A549 (cell line): ENCODE measurements at regions not wholly inside any gene's neighbourhood (a gene's known extent, or its start where the extent isn't known, plus 50 kb on each side); places are given as distances from the start of the nearest gene placed in this dataset.

Experiments used
- CBX8 ChIP-seq: fragments of 200-600 bp; sonication (generic); IDR thresholded peaks from 2 replicates; pipeline ENCODE4 v1.6.1; 2016
- CEBPB ChIP-seq, 2 experiments: fragments of >200 bp in 1 of 2; sonication (Bioruptor Twin) in 1 of 2; formaldehyde crosslinking in 1 of 2; IDR thresholded peaks; 2 replicates each; pipeline ENCODE4 v1.6.1; 2012 to 2016
- CHD2 ChIP-seq: fragments of 150-350 bp; IDR thresholded peaks from 2 replicates; pipeline ENCODE4 v1.6.1; 2014; ENCODE audit warnings: low read length; ENCODE audit not compliant: partially characterized antibody
- E2F6 ChIP-seq: IDR thresholded peaks from 2 replicates; pipeline ENCODE4 v1.6.1; 2012; ENCODE audit warnings: low read depth, borderline replicate concordance
- JUNB ChIP-seq: fragments of >200 bp; sonication (Bioruptor Twin); formaldehyde crosslinking; IDR thresholded peaks from 2 replicates; pipeline ENCODE4 v1.6.1; 2016
- POLR2A ChIP-seq: IDR thresholded peaks from 2 replicates; pipeline ENCODE4 v1.6.1; 2012; ENCODE audit warnings: mild to moderate bottlenecking, low read length
- RCOR1 ChIP-seq: fragments of 150-350 bp; IDR thresholded peaks from 2 replicates; pipeline ENCODE4 v1.6.1; 2014; ENCODE audit warnings: antibody characterized with exemption, low read length, low read depth
- SMC3 ChIP-seq: fragments of >200 bp; sonication (Bioruptor Twin); formaldehyde crosslinking; IDR thresholded peaks from 3 replicates; pipeline ENCODE4 v1.6.1; 2018; ENCODE audit warnings: inconsistent platforms
- TF ChIP-seq, protein P1 (sequence below): fragments of >200 bp; sonication (Bioruptor Twin); formaldehyde crosslinking; IDR thresholded peaks from 3 replicates; pipeline ENCODE4 v1.5.1; 2016
- TF ChIP-seq, protein P2 (sequence below): fragments of 150-350 bp; IDR thresholded peaks from 2 replicates; pipeline ENCODE4 v1.6.1; 2014; ENCODE audit warnings: low read depth, mild to moderate bottlenecking, low read length

- TF ChIP-seq JUNB (no peak), SMC3 (no peak), RCOR1 (no peak), E2F6 (no peak), POLR2A (no peak), CBX8 (no peak), CHD2 (no peak), CEBPB (IDR thresholded peaks at IDR 0.05) (no peak)
- TF ChIP-seq, protein P1, sequence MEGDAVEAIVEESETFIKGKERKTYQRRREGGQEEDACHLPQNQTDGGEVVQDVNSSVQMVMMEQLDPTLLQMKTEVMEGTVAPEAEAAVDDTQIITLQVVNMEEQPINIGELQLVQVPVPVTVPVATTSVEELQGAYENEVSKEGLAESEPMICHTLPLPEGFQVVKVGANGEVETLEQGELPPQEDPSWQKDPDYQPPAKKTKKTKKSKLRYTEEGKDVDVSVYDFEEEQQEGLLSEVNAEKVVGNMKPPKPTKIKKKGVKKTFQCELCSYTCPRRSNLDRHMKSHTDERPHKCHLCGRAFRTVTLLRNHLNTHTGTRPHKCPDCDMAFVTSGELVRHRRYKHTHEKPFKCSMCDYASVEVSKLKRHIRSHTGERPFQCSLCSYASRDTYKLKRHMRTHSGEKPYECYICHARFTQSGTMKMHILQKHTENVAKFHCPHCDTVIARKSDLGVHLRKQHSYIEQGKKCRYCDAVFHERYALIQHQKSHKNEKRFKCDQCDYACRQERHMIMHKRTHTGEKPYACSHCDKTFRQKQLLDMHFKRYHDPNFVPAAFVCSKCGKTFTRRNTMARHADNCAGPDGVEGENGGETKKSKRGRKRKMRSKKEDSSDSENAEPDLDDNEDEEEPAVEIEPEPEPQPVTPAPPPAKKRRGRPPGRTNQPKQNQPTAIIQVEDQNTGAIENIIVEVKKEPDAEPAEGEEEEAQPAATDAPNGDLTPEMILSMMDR, result no peak
- TF ChIP-seq, protein P2, sequence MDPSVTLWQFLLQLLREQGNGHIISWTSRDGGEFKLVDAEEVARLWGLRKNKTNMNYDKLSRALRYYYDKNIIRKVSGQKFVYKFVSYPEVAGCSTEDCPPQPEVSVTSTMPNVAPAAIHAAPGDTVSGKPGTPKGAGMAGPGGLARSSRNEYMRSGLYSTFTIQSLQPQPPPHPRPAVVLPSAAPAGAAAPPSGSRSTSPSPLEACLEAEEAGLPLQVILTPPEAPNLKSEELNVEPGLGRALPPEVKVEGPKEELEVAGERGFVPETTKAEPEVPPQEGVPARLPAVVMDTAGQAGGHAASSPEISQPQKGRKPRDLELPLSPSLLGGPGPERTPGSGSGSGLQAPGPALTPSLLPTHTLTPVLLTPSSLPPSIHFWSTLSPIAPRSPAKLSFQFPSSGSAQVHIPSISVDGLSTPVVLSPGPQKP, result no peak
Observed at GRCh38 chrX:150051096-150051495, 112.8 kb upstream of the EOLA2 start.
